NCI-H748 treated with DMSO at 0.1 percent for 48 hours (cell line): ENCODE measurements at regions not wholly inside any gene's neighbourhood (a gene's known extent, or its start where the extent isn't known, plus 50 kb on each side); places are given as distances from the start of the nearest gene placed in this dataset.
A peak's percentile ranks its signal among the peaks of the same experiment; 100 is the strongest.

Source experiments
- DNase-seq: peaks from one replicate; lab custom pipeline; 2025; lab: John Stamatoyannopoulos, UW

GRCh38 chr5:105033637-105034400 lies 1471.2 kb upstream of the NUDT12 start:
- no peak for DNase-seq

DNA sequence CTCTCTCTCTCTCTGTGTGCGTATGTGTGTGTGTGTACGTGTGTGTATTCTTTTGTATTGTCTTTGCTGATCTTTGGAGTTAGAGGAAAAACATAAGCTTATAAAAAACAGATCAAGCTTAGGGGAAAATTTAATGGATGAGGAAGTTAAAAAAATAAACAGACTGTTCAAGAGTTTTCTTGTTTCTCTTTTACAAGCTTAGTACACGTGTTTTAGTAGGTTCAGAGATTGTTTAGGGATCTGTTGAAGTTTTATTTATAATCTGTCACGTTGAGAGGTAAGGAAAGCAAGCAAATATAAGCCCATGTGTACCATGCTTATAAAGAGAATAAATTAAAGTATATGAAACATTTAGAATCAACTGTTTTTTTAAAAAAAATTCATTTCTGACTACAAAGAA lies 1470.3 kb upstream of the NUDT12 start:
- DNase-seq = no peak

- no peak for DNase-seq
Observed at GRCh38 chr5:105030153-105030552, 1467.6 kb upstream of the NUDT12 start.

- no peak for DNase-seq
Observed at GRCh38 chr5:105015098-105015497, 1452.5 kb upstream of the NUDT12 start.

- DNase-seq = no peak
Observed at GRCh38 chr5:104998572-104998971, 1436.0 kb upstream of the NUDT12 start.

- DNase-seq = no peak
Observed at GRCh38 chr5:104998169-104998568, 1435.6 kb upstream of the NUDT12 start.

DNA sequence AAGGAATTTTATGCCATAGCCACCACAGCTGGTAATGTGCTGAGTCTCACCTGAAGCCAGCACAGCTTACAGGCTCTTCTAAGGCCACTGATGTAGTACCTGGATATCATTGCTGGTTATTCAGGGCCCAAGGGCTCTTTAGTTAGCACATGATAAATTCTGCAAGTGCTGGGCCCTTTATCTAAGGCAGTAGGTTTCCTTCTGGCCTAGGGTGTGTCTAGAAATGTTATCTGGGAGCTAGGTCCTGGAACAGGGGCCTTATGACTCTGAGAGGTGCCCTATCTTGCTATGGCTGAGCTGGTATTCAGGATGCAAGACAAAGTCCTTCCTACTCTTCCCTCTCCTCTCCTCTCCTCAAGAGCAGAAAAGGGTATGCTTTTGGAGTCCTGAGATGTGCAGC lies 1424.5 kb upstream of the NUDT12 start:
- DNase-seq = no peak

GRCh38 chr5:104977529-104977928 lies 1414.9 kb upstream of the NUDT12 start:
- peak; percentile 82 for DNase-seq

- no peak for DNase-seq
Observed at GRCh38 chr5:104967806-104968410, 1405.3 kb upstream of the NUDT12 start.

DNA sequence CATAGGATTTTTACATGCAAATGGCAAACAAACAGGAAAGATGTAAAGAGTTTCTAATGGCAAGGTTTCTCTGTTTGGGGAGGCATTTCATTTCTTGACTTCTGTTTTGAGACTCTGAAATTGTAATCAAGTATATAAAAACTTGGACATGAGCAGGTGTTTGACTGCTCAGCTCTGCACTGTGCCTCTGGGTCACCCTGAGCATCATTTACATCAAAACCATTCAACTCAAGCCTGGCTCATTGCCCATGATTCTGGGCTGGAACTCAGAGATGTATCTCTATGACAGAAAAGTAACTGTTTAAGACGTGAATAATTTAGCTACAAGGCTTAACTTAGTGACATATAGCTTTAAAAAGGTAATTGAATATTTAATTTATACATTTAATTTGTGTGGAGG lies 1402.4 kb upstream of the NUDT12 start:
- DNase-seq = peak; percentile 4

- DNase-seq = no peak
Observed at GRCh38 chr5:104955479-104955878, 1392.9 kb upstream of the NUDT12 start.

- DNase-seq = no peak
Observed at GRCh38 chr5:104952876-104953275, 1390.3 kb upstream of the NUDT12 start.

GRCh38 chr5:104951829-104952228 lies 1389.2 kb upstream of the NUDT12 start:
- no peak for DNase-seq

DNA sequence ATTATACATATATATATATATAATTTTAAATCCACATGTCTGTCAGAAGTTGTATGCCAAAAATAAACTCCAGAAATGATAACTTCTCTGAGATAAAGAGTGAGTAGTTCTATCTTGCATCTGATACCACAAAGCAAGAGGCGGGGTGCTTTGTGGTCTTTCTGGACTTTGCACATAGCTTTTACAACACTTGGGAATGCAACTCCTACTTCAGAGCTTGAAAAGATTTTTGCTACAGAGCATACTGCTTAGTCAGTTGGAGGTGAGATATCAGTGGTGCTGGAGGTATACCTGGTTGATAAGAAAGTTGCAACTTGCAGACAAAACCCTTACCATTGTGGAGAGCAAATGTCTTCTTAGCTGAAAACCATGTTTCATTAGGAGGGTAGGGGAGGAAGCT lies 1384.5 kb upstream of the NUDT12 start:
- no peak for DNase-seq

- DNase-seq = no peak
Observed at GRCh38 chr5:104942735-104943134, 1380.1 kb upstream of the NUDT12 start.

DNA sequence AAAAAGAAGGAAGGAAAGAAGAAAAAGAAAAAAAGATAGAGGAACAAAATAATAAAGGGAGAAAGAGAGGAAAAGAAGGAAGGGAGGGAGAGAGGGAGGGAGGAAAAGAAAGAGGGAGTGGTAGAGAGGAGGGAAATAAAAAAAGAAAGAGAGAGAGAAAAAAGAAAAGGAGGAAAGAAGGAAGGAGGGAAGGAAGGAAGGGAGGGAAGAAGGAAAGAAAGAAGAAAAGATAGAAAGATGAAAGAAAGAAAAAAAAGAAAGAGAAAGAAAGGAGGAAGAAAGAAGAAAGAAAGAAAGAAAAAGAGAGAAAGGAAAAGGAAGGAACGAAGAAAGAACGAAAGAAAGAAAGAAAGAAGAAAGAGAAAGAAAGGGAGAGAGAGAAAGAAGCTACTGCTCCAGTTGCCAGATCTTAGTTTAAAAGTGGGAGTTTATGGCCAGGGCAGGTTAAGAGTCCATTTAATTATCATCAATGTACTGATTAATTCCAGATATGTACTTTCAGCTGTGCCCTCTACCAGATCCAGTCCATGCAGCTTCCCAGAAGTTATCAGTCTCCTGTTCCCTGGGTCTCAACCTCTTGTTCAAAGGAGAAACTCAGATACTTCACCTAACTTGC lies 1378.5 kb upstream of the NUDT12 start:
- DNase-seq = no peak

GRCh38 chr5:104937598-104937997 lies 1375.0 kb upstream of the NUDT12 start:
- no peak for DNase-seq

DNA sequence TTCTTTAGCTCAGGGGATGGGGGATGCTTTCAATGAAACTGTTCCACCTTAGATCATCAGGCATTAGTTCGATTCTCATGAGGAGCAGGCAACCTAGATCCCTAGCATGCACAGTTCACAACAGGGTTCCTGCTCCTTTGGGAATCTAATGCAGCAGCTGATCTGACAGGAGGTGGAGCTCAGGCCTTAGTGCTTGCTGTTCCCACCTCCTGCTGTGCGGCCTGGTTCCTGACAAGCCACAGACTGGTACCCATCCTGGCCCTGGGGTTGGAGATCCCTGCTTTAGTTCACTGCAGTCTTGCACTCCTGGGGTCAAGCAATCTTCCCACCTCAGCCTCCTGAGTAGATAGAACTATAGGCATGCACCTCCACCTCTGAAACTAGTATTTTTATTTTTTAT lies 1369.8 kb upstream of the NUDT12 start:
- no peak for DNase-seq

GRCh38 chr5:104928906-104929520 lies 1366.4 kb upstream of the NUDT12 start:
- DNase-seq = no peak

DNA sequence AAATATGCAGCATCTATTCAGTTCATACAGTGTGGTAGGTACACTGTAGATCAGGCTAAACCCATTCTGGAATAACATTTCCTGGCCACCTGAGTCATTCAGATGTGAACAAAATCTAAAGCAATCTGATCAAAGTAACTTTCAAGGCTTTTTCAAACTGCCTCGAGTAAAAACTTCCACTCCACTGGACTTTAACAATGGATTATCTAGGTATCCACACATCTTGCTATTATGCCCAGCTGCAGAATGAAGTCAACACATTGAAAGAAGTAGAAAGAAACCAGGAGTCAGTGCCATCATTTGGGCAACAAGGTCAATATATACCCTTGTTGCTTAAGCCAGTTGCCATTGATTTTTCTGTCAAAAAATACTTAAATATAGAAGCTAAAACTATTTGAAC lies 1352.6 kb upstream of the NUDT12 start:
- no peak for DNase-seq

DNA sequence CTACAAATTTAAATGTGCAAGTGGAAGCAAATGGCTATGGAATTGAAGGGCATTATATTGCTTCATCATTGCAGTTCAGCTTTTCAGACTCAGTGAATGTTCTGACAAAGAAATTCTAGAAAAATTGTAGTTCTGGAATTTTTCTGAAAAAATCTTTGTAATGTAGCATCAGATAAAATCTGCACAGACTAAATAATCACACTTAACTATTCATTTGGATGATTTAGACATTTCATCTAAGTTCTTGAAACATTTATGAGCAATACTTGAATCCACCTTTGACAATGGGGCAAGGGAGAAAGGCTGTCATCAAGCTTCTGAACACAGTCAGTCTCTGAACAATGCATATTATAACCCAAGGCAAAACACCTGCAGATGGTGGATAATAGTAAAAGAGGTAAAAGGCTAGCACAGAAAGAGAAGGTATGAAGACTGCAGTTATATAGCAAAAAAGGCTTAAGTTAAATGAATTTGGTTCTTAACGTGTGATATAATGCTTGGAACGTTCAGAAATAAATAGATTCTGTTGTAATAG lies 1352.0 kb upstream of the NUDT12 start:
- DNase-seq = no peak

- peak; percentile 65 for DNase-seq
Observed at GRCh38 chr5:104913841-104914281, 1351.3 kb upstream of the NUDT12 start.

DNA sequence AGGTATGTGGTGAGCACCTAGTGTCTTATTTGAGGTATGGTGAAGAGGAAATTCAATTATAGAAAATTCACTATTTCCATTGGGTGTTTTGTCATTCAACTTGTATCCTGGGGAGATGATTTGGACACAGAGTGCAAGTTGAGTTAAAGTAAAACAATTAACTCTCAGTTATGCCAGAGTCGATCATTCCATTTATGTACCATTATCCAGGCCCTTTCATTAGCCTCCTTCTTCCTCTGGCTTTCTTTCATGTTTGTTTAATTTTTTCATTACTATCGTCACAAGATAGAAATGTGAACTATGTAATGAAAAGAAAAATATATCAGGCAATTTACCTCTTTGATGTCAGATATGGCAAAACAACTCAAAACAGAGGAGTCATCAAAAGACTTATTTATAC lies 1347.2 kb upstream of the NUDT12 start:
- no peak for DNase-seq
